K562 (cell line): ENCODE measurements at regions not wholly inside any gene's neighbourhood (a gene's known extent, or its start where the extent isn't known, plus 50 kb on each side); places are given as distances from the start of the nearest gene placed in this dataset.

Source experiments
- CHD7 ChIP-seq: fragments of 200-600 bp; sonication (generic); IDR thresholded peaks from one replicate; pipeline ENCODE4 v1.6.1; 2012; ENCODE audit warnings: mild to moderate bottlenecking, low read depth, low read length, inconsistent platforms
- RHOXF2B ChIP-seq: fragments of 250-450 bp; sonication (Bioruptor Pico); conservative IDR thresholded peaks from 2 replicates; pipeline ENCODE4 v1.5.1; 2021
- ZNF318 ChIP-seq, 2 experiments: fragments of 450-650 bp; IDR thresholded peaks; 2 replicates each; pipeline ENCODE4 v1.6.1; 2016; ENCODE audit warnings: mild to moderate bottlenecking in 2 of 2, borderline replicate concordance in 1 of 2, low read depth in 1 of 2, moderate library complexity in 1 of 2
- ZNF699 ChIP-seq: fragments of 250-450 bp; sonication (Bioruptor Pico); IDR thresholded peaks from 2 replicates; pipeline ENCODE4 v1.8.0; 2021; ENCODE audit warnings: mild to moderate bottlenecking, moderate library complexity; ENCODE audit not compliant: insufficient replicate concordance

DNA sequence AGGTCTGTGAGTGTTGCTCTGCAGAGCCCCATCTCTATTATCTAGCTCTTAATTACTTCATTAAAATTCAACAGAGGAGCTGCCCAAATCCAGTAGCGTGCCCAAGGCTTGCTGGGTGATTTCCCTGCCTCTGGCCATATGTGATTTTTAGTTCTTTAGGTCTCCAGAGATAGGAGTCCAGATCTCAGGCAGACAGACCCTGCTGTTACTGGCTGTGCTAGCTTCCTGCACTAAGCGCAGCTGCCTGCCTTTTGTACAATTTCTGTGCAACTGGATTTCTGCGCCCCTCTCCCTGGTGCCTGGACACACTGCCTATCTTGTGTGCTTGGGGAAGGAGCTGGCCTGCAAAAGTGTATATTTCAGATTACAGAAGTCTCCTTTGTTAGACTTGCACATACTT is 136.5 kb downstream of the TDRD15 start (continued):
- no peak for TF ChIP-seq CHD7
- TF ChIP-seq ZNF699 (CRISPR knock-in tag): no peak
- TF ChIP-seq RHOXF2B (CRISPR knock-in tag): no peak
- TF ChIP-seq ZNF318 (IDR thresholded peaks at IDR 0.05; ENCODE audit: borderline replicate concordance in 1 of 2, low read depth in 1 of 2): no peak
